H9 (cell line): ENCODE measurements at regions not wholly inside any gene's neighbourhood (a gene's known extent, or its start where the extent isn't known, plus 50 kb on each side); places are given as distances from the start of the nearest gene placed in this dataset.
A peak's percentile ranks its signal among the peaks of the same experiment; 100 is the strongest.

ENCODE experiments used
- DNase-seq: peaks from one replicate; pipeline ENCODE4 v3.0.0-alpha.2; 2017
- H2AFZ ChIP-seq: one replicate; pipeline ENCODE4 v1.6.1; 2013; ENCODE audit warnings: mild to moderate bottlenecking, low read length, control low read depth, moderate library complexity
- H2AK5ac ChIP-seq: 2 replicates; pipeline ENCODE4 v1.6.1; 2013; ENCODE audit warnings: low read length, control low read depth, mixed read lengths; ENCODE audit not compliant: insufficient read length
- H2BK120ac ChIP-seq: one replicate; pipeline ENCODE4 v1.6.1; 2013; ENCODE audit warnings: low read depth, mild to moderate bottlenecking, low read length, control low read depth, inconsistent platforms; ENCODE audit not compliant: poor library complexity, severe bottlenecking
- H2BK12ac ChIP-seq: 2 replicates; pipeline ENCODE4 v1.6.1; 2013; ENCODE audit warnings: low read length, control low read depth, mixed read lengths, low read depth; ENCODE audit not compliant: insufficient read length
- H2BK15ac ChIP-seq: 2 replicates; pipeline ENCODE4 v1.6.1; 2013; ENCODE audit warnings: low read depth, low read length, control low read depth
- H2BK20ac ChIP-seq: one replicate; pipeline ENCODE4 v1.6.1; 2013; ENCODE audit warnings: low read depth, mild to moderate bottlenecking, low read length, control low read depth, inconsistent platforms; ENCODE audit not compliant: poor library complexity, severe bottlenecking
- H2BK5ac ChIP-seq: 2 replicates; pipeline ENCODE4 v1.6.1; 2013; ENCODE audit warnings: low read length, control low read depth, mixed read lengths; ENCODE audit not compliant: insufficient read length
- H3K14ac ChIP-seq: 2 replicates; pipeline ENCODE4 v1.6.1; 2013; ENCODE audit warnings: low read length, control low read depth; ENCODE audit not compliant: insufficient read depth
- H3K18ac ChIP-seq: 2 replicates; pipeline ENCODE4 v1.6.1; 2013; ENCODE audit warnings: low read depth, mild to moderate bottlenecking, mixed read lengths, low read length, control low read depth; ENCODE audit not compliant: insufficient read length
- H3K23ac ChIP-seq: 2 replicates; pipeline ENCODE4 v1.6.1; 2013; ENCODE audit warnings: low read length, control low read depth, mixed read lengths, low read depth; ENCODE audit not compliant: insufficient read length
- H3K23me2 ChIP-seq: 2 replicates; pipeline ENCODE4 v1.6.1; 2013; ENCODE audit warnings: low read depth, mild to moderate bottlenecking, mixed read lengths, low read length, control low read depth; ENCODE audit not compliant: insufficient read length, poor library complexity, severe bottlenecking
- H3K27ac ChIP-seq: 2 replicates; pipeline ENCODE4 v1.5.1; 2013; ENCODE audit warnings: low read length, control low read depth, mixed read lengths, low read depth; ENCODE audit not compliant: insufficient read length
- H3K27me3 ChIP-seq: 2 replicates; pipeline ENCODE4 v1.6.1; 2013; ENCODE audit warnings: low read length, control low read depth, inconsistent platforms; ENCODE audit not compliant: insufficient read depth
- H3K4ac ChIP-seq: 2 replicates; pipeline ENCODE4 v1.6.1; 2013; ENCODE audit warnings: low read depth, mild to moderate bottlenecking, control low read depth, inconsistent platforms, low read length, moderate library complexity
- H3K4me1 ChIP-seq: 2 replicates; pipeline ENCODE4 v1.6.1; 2013; ENCODE audit warnings: low read length, control low read depth, inconsistent platforms; ENCODE audit not compliant: insufficient read depth
- H3K4me2 ChIP-seq: 2 replicates; pipeline ENCODE4 v1.6.1; 2013; ENCODE audit warnings: low read length, control low read depth, mixed read lengths; ENCODE audit not compliant: insufficient read length, insufficient read depth
- H3K56ac ChIP-seq: 2 replicates; pipeline ENCODE4 v1.6.1; 2013; ENCODE audit warnings: low read depth, mild to moderate bottlenecking, mixed read lengths, low read length, control low read depth; ENCODE audit not compliant: insufficient read length
- H3K79me1 ChIP-seq: 2 replicates; pipeline ENCODE4 v1.6.1; 2013; ENCODE audit warnings: low read depth, mild to moderate bottlenecking, moderate library complexity, low read length, control low read depth, inconsistent platforms; ENCODE audit not compliant: insufficient read depth, poor library complexity, severe bottlenecking
- H3K79me2 ChIP-seq: 2 replicates; pipeline ENCODE4 v1.6.1; 2013; ENCODE audit warnings: low read length, control low read depth, inconsistent platforms; ENCODE audit not compliant: insufficient read depth
- H3K9ac ChIP-seq: 2 replicates; pipeline ENCODE4 v1.6.1; 2013; ENCODE audit warnings: low read length, control low read depth, mixed read lengths; ENCODE audit not compliant: insufficient read length; ENCODE audit errors: extremely low read depth
- H3K9me3 ChIP-seq: one replicate; pipeline ENCODE4 v1.6.1; 2013; ENCODE audit warnings: low read depth, low read length, inconsistent platforms; ENCODE audit not compliant: control insufficient read depth
- H3T11ph ChIP-seq: one replicate; pipeline ENCODE4 v1.6.1; 2013; ENCODE audit warnings: mild to moderate bottlenecking, low read length, control low read depth, inconsistent platforms
- H4K20me1 ChIP-seq: one replicate; pipeline ENCODE4 v1.6.1; 2013; ENCODE audit not compliant: control insufficient read depth, insufficient read length, insufficient read depth
- H4K5ac ChIP-seq: 2 replicates; pipeline ENCODE4 v1.6.1; 2013; ENCODE audit warnings: low read depth, mild to moderate bottlenecking, mixed read lengths, low read length, control low read depth; ENCODE audit not compliant: insufficient read length
- H4K8ac ChIP-seq: replicated peaks from 2 replicates; pipeline ENCODE4 v1.6.1; 2013; ENCODE audit warnings: low read length, control low read depth, mixed read lengths, low read depth; ENCODE audit not compliant: insufficient read length
- H4K91ac ChIP-seq: 2 replicates; pipeline ENCODE4 v1.6.1; 2013; ENCODE audit warnings: low read depth, mild to moderate bottlenecking, moderate library complexity, mixed read lengths, low read length, control low read depth; ENCODE audit not compliant: insufficient read length
- H3K27ac Mint-ChIP-seq, 3 experiments: 2 replicates in 2 of 3; 3 replicates in 1 of 3; pipeline ENCODE4 v1.8.0; 2020 to 2021; ENCODE audit warnings: mixed read lengths in 3 of 3, mild to moderate bottlenecking in 1 of 3, moderate library complexity in 1 of 3
- H3K27me3 Mint-ChIP-seq: 2 replicates; pipeline ENCODE4 v1.8.0; 2021; ENCODE audit warnings: low read depth, mild to moderate bottlenecking, moderate library complexity, mixed read lengths
- H3K36me3 Mint-ChIP-seq, 3 experiments: 2 replicates in 2 of 3; 3 replicates in 1 of 3; pipeline ENCODE4 v1.8.0; 2020 to 2021; ENCODE audit warnings: low read depth in 3 of 3, mixed read lengths in 3 of 3; ENCODE audit not compliant: insufficient read depth in 1 of 3
- H3K4me1 Mint-ChIP-seq, 2 experiments: 2 replicates each; pipeline ENCODE4 v1.8.0; 2020; ENCODE audit warnings: mixed read lengths in 2 of 2
- H3K4me3 Mint-ChIP-seq, 2 experiments: 2 replicates in 1 of 2; 3 replicates in 1 of 2; pipeline ENCODE4 v1.8.0; 2020 to 2021; ENCODE audit warnings: mild to moderate bottlenecking in 2 of 2, mixed read lengths in 2 of 2, moderate library complexity in 1 of 2
- H3K9me3 Mint-ChIP-seq, 2 experiments: 2 replicates in 1 of 2; 3 replicates in 1 of 2; pipeline ENCODE4 v1.8.0; 2020; ENCODE audit warnings: mild to moderate bottlenecking in 2 of 2, mixed read lengths in 2 of 2, moderate library complexity in 1 of 2
- CTCF ChIP-seq: fragments of 200-600 bp; sonication (generic); conservative IDR thresholded peaks from 3 replicates; pipeline ENCODE4 v1.8.0; 2021; ENCODE audit warnings: antibody characterized with exemption, mild to moderate bottlenecking
- WGBS: extraction: QIAGEN DNeasy Blood & Tissue Kit; methylation state at CpG from one replicate; pipeline ENCODE4 v1.1.7; 2013; ENCODE audit warnings: missing lambda C conversion rate, low lambda C conversion rate, mixed read lengths; ENCODE audit not compliant: insufficient read length; ENCODE audit errors: extremely low coverage; 5-methylcytosine and 5-hydroxymethylcytosine counted together

GRCh38 chr15:38872732-38873131 is 308.1 kb upstream of the RASGRP1 start:
- Histone ChIP-seq H2BK120ac (no peak overlapping the region), H2BK15ac (no peak overlapping the region), H3K27me3 (no peaks in the 10 kb centered on the region), H3K27ac (no peak overlapping the region), H3K23ac (no peak overlapping the region), H2AK5ac (no peak overlapping the region), H2BK5ac (no peak overlapping the region), H3K56ac (no peak overlapping the region), H4K91ac (no peak overlapping the region), H3K4me2 (no peak overlapping the region), H2BK12ac (no peak overlapping the region), H3T11ph (no peak overlapping the region), H3K79me2 (no peaks in the 10 kb centered on the region; the same call in 1 of the 2 replicates), H3K4ac (no peak overlapping the region), H4K20me1 (no peaks in the 10 kb centered on the region), H2AFZ (no peak overlapping the region), H3K9ac (no peak overlapping the region), H3K18ac (no peak overlapping the region), H3K14ac (no peak overlapping the region), H3K79me1 (no peaks in the 10 kb centered on the region), H3K23me2 (no peaks in the 10 kb centered on the region), H3K9me3 (no peaks in the 10 kb centered on the region), H2BK20ac (no peak overlapping the region), H4K8ac (no peak overlapping the region), H4K5ac (no peak overlapping the region), H3K4me1 (no peaks in the 10 kb centered on the region)
- no peak; the same call in 2 of the 3 replicates for TF ChIP-seq CTCF
- DNase-seq, result peak; percentile 46
- Mint-ChIP-seq H3K36me3 (peaks cover 0 to 23% (median 1%) of the 10 kb centered on the region in 3 experiments; a peak in 5 of 7 replicates), H3K4me3 (no peak overlapping the region), H3K4me1 (peaks cover 3 to 5% of the 10 kb centered on the region in 2 experiments), H3K9me3 (peaks cover 17 to 23% of the 10 kb centered on the region in 2 experiments; a peak in 4 of 5 replicates), H3K27me3 (no peaks in the 10 kb centered on the region), H3K27ac (no peak overlapping the region; a peak in 1 of 7 replicates)
- WGBS, result no CpG with 5 or more reads among the region's 5 CpGs
